ENCODE measurements at regions not wholly inside any gene's neighbourhood (a gene's known extent, or its start where the extent isn't known, plus 50 kb on each side); places are given as distances from the start of the nearest gene placed in this dataset.

- Histone ChIP-seq H3K56ac (replicated peaks; ENCODE audit: insufficient read length, low read depth, low read length) (no peak overlapping the region), H4K91ac (replicated peaks; ENCODE audit: insufficient read length, low read length) (no peak overlapping the region), H2BK15ac (ENCODE audit: low read length) (no peak overlapping the region), H3K14ac (ENCODE audit: insufficient read length) (no peak overlapping the region), H3K27me3 (replicated peaks in 1 of 4; ENCODE audit: control insufficient read depth in 3 of 4, extremely low read depth in 1 of 4, insufficient read depth in 3 of 4, low read length in 3 of 4) (no peaks in the 10 kb centered on the region), H3K9me3 (ENCODE audit: insufficient read depth in 2 of 2, low read depth in 1 of 2, low read length in 1 of 2) (no peaks in the 10 kb centered on the region), H3K18ac (ENCODE audit: extremely low read depth, low read length) (no peak overlapping the region), H4K20me1 (replicated peaks in 1 of 2; ENCODE audit: control insufficient read depth in 1 of 2, insufficient read depth in 2 of 2, low read length in 2 of 2) (no peaks in the 10 kb centered on the region), H3K27ac (ENCODE audit: low read depth, low read length) (no peak overlapping the region), H3K79me1 (ENCODE audit: low read depth, low read length) (no peaks in the 10 kb centered on the region), H2AFZ (ENCODE audit: low read length) (no peak overlapping the region), H2BK5ac (ENCODE audit: low read depth, low read length) (no peak overlapping the region), H3K4me2 (ENCODE audit: insufficient read depth in 1 of 2, low read depth in 2 of 2, low read length in 2 of 2) (no peak overlapping the region), H4K8ac (ENCODE audit: extremely low read depth, insufficient read depth, low read length) (no peak overlapping the region), H3K23ac (ENCODE audit: insufficient read length) (no peak overlapping the region), H3K4me1 (replicated peaks in 1 of 4; ENCODE audit: control insufficient read depth in 3 of 4, insufficient read depth in 4 of 4, low read length in 3 of 4) (no peaks in the 10 kb centered on the region), H2BK120ac (replicated peaks; ENCODE audit: low read depth, low read length) (no peak overlapping the region), H2AK5ac (ENCODE audit: low read depth, low read length) (no peak overlapping the region), H2BK20ac (ENCODE audit: low read length) (no peak overlapping the region), H4K5ac (ENCODE audit: insufficient read length, low read depth, low read length) (no peak overlapping the region), H3K23me2 (ENCODE audit: low read depth, low read length) (no peaks in the 10 kb centered on the region), H3K4ac (replicated peaks; ENCODE audit: insufficient read length, low read depth, low read length) (no peak overlapping the region), H3K79me2 (ENCODE audit: control insufficient read depth in 1 of 2, insufficient read depth in 2 of 2, low read length in 2 of 2) (no peaks in the 10 kb centered on the region), H3K9ac (replicated peaks in 1 of 4; ENCODE audit: extremely low read depth in 1 of 4, low read depth in 3 of 4, low read length in 3 of 4) (no peak overlapping the region), H3K36me3 (ENCODE audit: control insufficient read depth in 2 of 4, insufficient read depth in 4 of 4, low read length in 3 of 4) (no peaks in the 10 kb centered on the region), H2BK12ac (ENCODE audit: low read depth, low read length) (no peak overlapping the region), H3K4me3 (ENCODE audit: extremely low read depth in 1 of 4, insufficient read depth in 2 of 4, low read depth in 3 of 4, low read length in 4 of 4) (no peak overlapping the region)
- 87% methylated on average over 2 of the region's 2 CpGs; no CpG with 5 or more reads in 1 of the 2 experiments for WGBS, 2 experiments (ENCODE audit: extremely low coverage in 1 of 2, insufficient coverage in 1 of 2, insufficient read length in 1 of 2, insufficient replicate concordance in 2 of 2, low coverage in 1 of 2, low lambda C conversion rate in 2 of 2, missing lambda C conversion rate in 1 of 2)
- ChIA-PET CTCF (ENCODE audit: partially characterized antibody) (no interaction called here), POLR2A (ENCODE audit: partially characterized antibody) (no interaction called here)
- FAIRE-seq (no peak), DNase-seq (ENCODE audit: low read depth in 1 of 2, low spot score in 2 of 2) (no peak)
- TF ChIP-seq RNF2 (IDR thresholded peaks at IDR 0.05; ENCODE audit: borderline replicate concordance, low read depth, low read length, missing control alignments, poor library complexity, severe bottlenecking) = no peak
Observed at GRCh38 chr12:60165781-60166180, 570.0 kb downstream of the SLC16A7 start.
